HCT116 (cell line): ENCODE measurements at regions not wholly inside any gene's neighbourhood (a gene's known extent, or its start where the extent isn't known, plus 50 kb on each side); places are given as distances from the start of the nearest gene placed in this dataset.

Source experiments
- ATAC-seq: fragments of 200-7000 bp; cut with Tn5 transposase; 2 replicates; pipeline ENCODE4 v1.9.1; 2020; ENCODE audit warnings: mild to moderate bottlenecking, moderate library complexity
- BruUV-seq: library from RNA; stranded (reverse); fragments of 400-500 nt; replicated peaks from 2 replicates; lab custom pipeline; 2021; lab: Mats Ljungman, UMichigan
- CTCF ChIA-PET: fragments of 300-600 bp; sonication (Branson Sonifier 250); formaldehyde crosslinking; loops from one replicate; lab custom pipeline; 2021; ENCODE audit warnings: antibody characterized with exemption; lab: Charles Lee
- POLR2A ChIA-PET: fragments of 300-600, 350-600 bp; sonication (Branson Sonifier 250); formaldehyde crosslinking; loops from one replicate; lab custom pipeline; 2021; ENCODE audit warnings: antibody characterized with exemption; lab: Charles Lee
- RAD21 ChIA-PET, 2 experiments: fragments of 300-600 bp; sonication (Branson Sonifier 250); formaldehyde crosslinking; loops; one replicate each; lab custom pipeline; 2023; ENCODE audit warnings: low total read pairs in 2 of 2; ENCODE audit not compliant: uncharacterized antibody in 2 of 2, unreplicated experiment in 2 of 2, low non-redundant PET in 1 of 2; lab: Charles Lee
- DNase-seq: peaks from one replicate; pipeline ENCODE4 v3.0.0-alpha.2; 2010; ENCODE audit warnings: low read depth, low spot score
- H2AFZ ChIP-seq: fragments of 200-600 bp; shearing (Covaris generic), sonication (generic); 2 replicates; pipeline ENCODE4 v1.6.1; 2017; ENCODE audit warnings: low read depth, mixed run types, mixed read lengths, antibody characterized with exemption, low read length; ENCODE audit not compliant: poor library complexity, severe bottlenecking
- H3K27ac ChIP-seq: 2 replicates; pipeline ENCODE4 v1.5.1; 2012; ENCODE audit warnings: low read depth, low read length
- H3K27me3 ChIP-seq: fragments of 200-600 bp; sonication (generic); 2 replicates; pipeline ENCODE4 v1.6.1; 2016; ENCODE audit warnings: mixed run types, low read length, mixed read lengths; ENCODE audit not compliant: insufficient read depth
- H3K36me3 ChIP-seq, 2 experiments: fragments of 200-500 bp in 1 of 2; fragments of 200-600 bp in 1 of 2; sonication (Bioruptor generic) in 1 of 2; sonication (generic) in 1 of 2; 2 replicates each; pipeline versions ENCODE4 v1.5.1 to v1.6.1; 2014 to 2016; ENCODE audit warnings: low read length in 2 of 2, inconsistent platforms in 1 of 2, mixed read lengths in 1 of 2, mixed run types in 1 of 2; ENCODE audit not compliant: insufficient read depth in 2 of 2, control insufficient read depth in 1 of 2
- H3K4me1 ChIP-seq, 2 experiments: fragments of 200-600 bp in 1 of 2; sonication (generic) in 1 of 2; 2 replicates each; pipeline versions ENCODE4 v1.5.1 to v1.6.1; 2012 to 2017; ENCODE audit warnings: low read length in 2 of 2, inconsistent platforms in 1 of 2, mild to moderate bottlenecking in 1 of 2, mixed read lengths in 1 of 2, mixed run types in 1 of 2, moderate library complexity in 1 of 2; ENCODE audit not compliant: insufficient read depth in 2 of 2, control insufficient read depth in 1 of 2
- H3K4me2 ChIP-seq: fragments of 200-600 bp; sonication (generic); 2 replicates; pipeline ENCODE4 v1.6.1; 2017; ENCODE audit warnings: mixed run types, low read length, mixed read lengths
- H3K4me3 ChIP-seq, 2 experiments: fragments of 200-600 bp in 1 of 2; sonication (generic) in 1 of 2; replicated peaks in 1 of 2; 2 replicates each; pipeline ENCODE4 v1.5.1; 2011 to 2016; ENCODE audit warnings: low read length in 2 of 2, control low read depth in 1 of 2, low read depth in 1 of 2, mild to moderate bottlenecking in 1 of 2, mixed read lengths in 1 of 2, mixed run types in 1 of 2
- H3K79me2 ChIP-seq: fragments of 200-600 bp; sonication (generic); 2 replicates; pipeline ENCODE4 v1.6.1; 2017; ENCODE audit warnings: mild to moderate bottlenecking, mixed run types, low read length, moderate library complexity, mixed read lengths; ENCODE audit not compliant: insufficient read depth
- H3K9ac ChIP-seq: fragments of 200-600 bp; sonication (generic); 2 replicates; pipeline ENCODE4 v1.6.1; 2016; ENCODE audit warnings: low read length, mixed read lengths
- H3K9me2 ChIP-seq: fragments of 200-600 bp; sonication (generic), shearing (Covaris generic); 2 replicates; pipeline ENCODE4 v1.6.1; 2017; ENCODE audit warnings: mixed run types, mild to moderate bottlenecking, moderate library complexity; ENCODE audit not compliant: insufficient read depth
- H3K9me3 ChIP-seq, 2 experiments: fragments of 200-500 bp in 1 of 2; fragments of 200-600 bp in 1 of 2; sonication (Bioruptor generic) in 1 of 2; sonication (generic) in 1 of 2; 2 replicates each; pipeline ENCODE4 v1.6.1; 2014 to 2017; ENCODE audit warnings: low read length in 2 of 2, mixed read lengths in 2 of 2, inconsistent platforms in 1 of 2, low read depth in 1 of 2, mild to moderate bottlenecking in 1 of 2, mixed run types in 1 of 2, moderate library complexity in 1 of 2; ENCODE audit not compliant: control insufficient read depth in 1 of 2, insufficient read depth in 1 of 2
- H4K20me1 ChIP-seq: fragments of 200-600 bp; sonication (generic), shearing (Covaris generic); 2 replicates; pipeline ENCODE4 v1.6.1; 2017; ENCODE audit warnings: mixed run types, mild to moderate bottlenecking, moderate library complexity; ENCODE audit not compliant: insufficient read depth
- ATF3 ChIP-seq: IDR thresholded peaks from 2 replicates; pipeline ENCODE4 v1.6.1; 2012
- CEBPB ChIP-seq: IDR thresholded peaks from 2 replicates; pipeline ENCODE4 v1.6.1; 2012; ENCODE audit warnings: low read depth
- CTCF ChIP-seq, 3 experiments: fragments of 200-600 bp in 1 of 3; sonication (generic) in 1 of 3; IDR thresholded peaks in 2 of 3; conservative IDR thresholded peaks in 1 of 3; 2 replicates each; pipeline ENCODE4 v1.5.1; 2012 to 2017; ENCODE audit warnings: low read depth in 2 of 3, low read length in 2 of 3, antibody characterized with exemption in 1 of 3, borderline replicate concordance in 1 of 3, control low read depth in 1 of 3, mild to moderate bottlenecking in 1 of 3, mixed read lengths in 1 of 3, mixed run types in 1 of 3, moderate library complexity in 1 of 3; ENCODE audit not compliant: insufficient read depth in 1 of 3
- ELF1 ChIP-seq: IDR thresholded peaks from 2 replicates; pipeline ENCODE4 v1.6.1; 2012; ENCODE audit warnings: low read depth, borderline replicate concordance
- EZH2phosphoT487 ChIP-seq: fragments of 200-600 bp; IDR thresholded peaks from 2 replicates; pipeline ENCODE4 v1.6.1; 2018; ENCODE audit warnings: antibody characterized with exemption, borderline replicate concordance
- FOSL1 ChIP-seq: IDR thresholded peaks from 2 replicates; pipeline ENCODE4 v1.6.1; 2012; ENCODE audit warnings: low read depth
- JUND ChIP-seq: IDR thresholded peaks from 2 replicates; pipeline ENCODE4 v1.6.1; 2012
- POLR2A ChIP-seq: IDR thresholded peaks from 2 replicates; pipeline ENCODE4 v1.7.0; 2011; ENCODE audit warnings: borderline replicate concordance; ENCODE audit not compliant: insufficient read depth, insufficient read length; ENCODE audit errors: extremely low read depth
- POLR2AphosphoS5 ChIP-seq: IDR thresholded peaks from 2 replicates; pipeline ENCODE4 v1.6.1; 2011; ENCODE audit warnings: mild to moderate bottlenecking, low read depth, low read length, moderate library complexity
- RAD21 ChIP-seq: IDR thresholded peaks from 2 replicates; pipeline ENCODE4 v1.6.1; 2012; ENCODE audit warnings: low read depth, mild to moderate bottlenecking
- SRF ChIP-seq: IDR thresholded peaks from 2 replicates; pipeline ENCODE4 v1.6.1; 2012; ENCODE audit warnings: low read depth
- TCF7L2 ChIP-seq: IDR thresholded peaks from 2 replicates; pipeline ENCODE4 v1.7.0; 2011; ENCODE audit warnings: borderline replicate concordance, inconsistent platforms; ENCODE audit not compliant: insufficient read depth, insufficient read length; ENCODE audit errors: extremely low read depth
- intact Hi-C: fragments of 100-400 bp; cut with micrococcal nuclease; formaldehyde crosslinking; loops from 2 replicates; pipeline ENCODE4 v1.10.0; 2022
- TF ChIP-seq, protein P1 (sequence below): IDR thresholded peaks from 2 replicates; pipeline ENCODE4 v1.6.1; 2011; ENCODE audit warnings: mild to moderate bottlenecking, low read length, moderate library complexity; ENCODE audit not compliant: insufficient replicate concordance; ENCODE audit errors: extremely low read depth
- TF ChIP-seq, protein P2 (sequence below): IDR thresholded peaks from 2 replicates; pipeline ENCODE4 v1.6.1; 2012

DNA sequence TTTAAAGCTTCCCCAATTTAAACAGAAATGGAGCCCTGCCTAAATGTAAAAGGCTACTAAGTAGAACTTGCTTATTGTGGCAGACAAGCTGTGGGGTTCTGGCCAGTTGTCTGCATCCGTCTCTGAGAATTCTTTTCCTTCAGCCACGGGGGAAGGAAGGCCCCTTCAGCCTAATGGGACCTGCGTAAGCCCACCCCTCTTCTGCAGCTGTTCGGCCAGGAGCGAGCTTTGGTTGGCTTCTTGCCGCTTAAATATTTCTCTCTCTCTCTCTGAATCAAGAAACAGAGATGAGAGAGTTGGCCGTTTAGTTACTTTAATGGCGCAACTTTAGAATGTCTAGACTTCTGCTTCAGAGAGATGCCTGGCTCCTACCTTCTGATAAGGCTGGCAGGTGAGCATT is 151.7 kb upstream of the PROK2 start:
- DNase-seq (no peak), ATAC-seq (no peak)
- H3K27ac ChIP-seq: no peak overlapping the region
- ChIA-PET CTCF (no interaction called here), RAD21 (no interaction called here), POLR2A (no interaction called here)
- no peak overlapping the region for H3K9ac ChIP-seq
- H3K9me3 ChIP-seq: no peaks in the 10 kb centered on the region
- H3K79me2 ChIP-seq: no peaks in the 10 kb centered on the region
- no peaks in the 10 kb centered on the region for H3K9me2 ChIP-seq
- no peaks in the 10 kb centered on the region for H4K20me1 ChIP-seq
- no peaks in the 10 kb centered on the region for H3K4me1 ChIP-seq
- no peak overlapping the region for H3K4me2 ChIP-seq
- no TSS peak for BruUV-seq
- no peak for TF ChIP-seq RAD21
- TF ChIP-seq JUND: no peak
- TF ChIP-seq SRF: no peak
- TF ChIP-seq, protein P1, sequence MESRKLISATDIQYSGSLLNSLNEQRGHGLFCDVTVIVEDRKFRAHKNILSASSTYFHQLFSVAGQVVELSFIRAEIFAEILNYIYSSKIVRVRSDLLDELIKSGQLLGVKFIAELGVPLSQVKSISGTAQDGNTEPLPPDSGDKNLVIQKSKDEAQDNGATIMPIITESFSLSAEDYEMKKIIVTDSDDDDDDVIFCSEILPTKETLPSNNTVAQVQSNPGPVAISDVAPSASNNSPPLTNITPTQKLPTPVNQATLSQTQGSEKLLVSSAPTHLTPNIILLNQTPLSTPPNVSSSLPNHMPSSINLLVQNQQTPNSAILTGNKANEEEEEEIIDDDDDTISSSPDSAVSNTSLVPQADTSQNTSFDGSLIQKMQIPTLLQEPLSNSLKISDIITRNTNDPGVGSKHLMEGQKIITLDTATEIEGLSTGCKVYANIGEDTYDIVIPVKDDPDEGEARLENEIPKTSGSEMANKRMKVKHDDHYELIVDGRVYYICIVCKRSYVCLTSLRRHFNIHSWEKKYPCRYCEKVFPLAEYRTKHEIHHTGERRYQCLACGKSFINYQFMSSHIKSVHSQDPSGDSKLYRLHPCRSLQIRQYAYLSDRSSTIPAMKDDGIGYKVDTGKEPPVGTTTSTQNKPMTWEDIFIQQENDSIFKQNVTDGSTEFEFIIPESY: no peak
- no peak for TF ChIP-seq CEBPB
- TF ChIP-seq EZH2phosphoT487: no peak
- no peak for TF ChIP-seq POLR2AphosphoS5
- TF ChIP-seq TCF7L2: no peak
- no peak for TF ChIP-seq POLR2A
- TF ChIP-seq CTCF (IDR thresholded peaks at IDR 0.05 in 2 of 3, conservative IDR thresholded peaks at IDR 0.05 in 1 of 3; ENCODE audit: borderline replicate concordance in 1 of 3, insufficient read depth in 1 of 3, low read depth in 2 of 3, low read length in 2 of 3): no peak
- TF ChIP-seq ELF1: no peak
- no peak for TF ChIP-seq ATF3
- no peak for TF ChIP-seq FOSL1
- TF ChIP-seq, protein P2, sequence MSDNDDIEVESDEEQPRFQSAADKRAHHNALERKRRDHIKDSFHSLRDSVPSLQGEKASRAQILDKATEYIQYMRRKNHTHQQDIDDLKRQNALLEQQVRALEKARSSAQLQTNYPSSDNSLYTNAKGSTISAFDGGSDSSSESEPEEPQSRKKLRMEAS: no peak
- peaks cover 39% of the 10 kb centered on the region; the same call in 1 of the 2 replicates for H3K27me3 ChIP-seq
- intact Hi-C loops: no loop called here
- H2AFZ ChIP-seq: no peak overlapping the region
- H3K36me3 ChIP-seq: no peaks in the 10 kb centered on the region
- no peak overlapping the region for H3K4me3 ChIP-seq
